K562 (cell line): ENCODE measurements at regions not wholly inside any gene's neighbourhood (a gene's known extent, or its start where the extent isn't known, plus 50 kb on each side); places are given as distances from the start of the nearest gene placed in this dataset.

Experiments used
- CREB1 ChIP-seq, 2 experiments: sonication (generic) in 1 of 2; formaldehyde crosslinking in 1 of 2; IDR thresholded peaks; 2 replicates each; pipeline versions ENCODE4 v1.6.1 to v1.8.0; 2012 to 2022; ENCODE audit warnings: inconsistent platforms in 1 of 2, mild to moderate bottlenecking in 1 of 2, missing genetic modification reagents in 1 of 2, moderate library complexity in 1 of 2
- EZH2 ChIP-seq: IDR thresholded peaks from 2 replicates; pipeline ENCODE4 v1.6.1; 2012; ENCODE audit warnings: low read depth, mild to moderate bottlenecking, inconsistent platforms, low read length, borderline replicate concordance
- GMEB1 ChIP-seq: fragments of 250-450 bp; sonication (Bioruptor Pico); IDR thresholded peaks from 2 replicates; pipeline ENCODE4 v1.4.0; 2020; ENCODE audit warnings: mild to moderate bottlenecking
- LCOR ChIP-seq: sonication (generic); formaldehyde crosslinking; IDR thresholded peaks from 2 replicates; pipeline ENCODE4 v1.8.0; 2022; ENCODE audit warnings: mild to moderate bottlenecking, missing genetic modification reagents
- POLR2AphosphoS5 ChIP-seq: IDR thresholded peaks from 2 replicates; pipeline ENCODE4 v1.6.1; 2011; ENCODE audit warnings: mild to moderate bottlenecking, low read depth, low read length, moderate library complexity; ENCODE audit not compliant: control insufficient read depth, insufficient read depth
- ZNF274 ChIP-seq: IDR thresholded peaks from 2 replicates; pipeline ENCODE4 v1.6.1; 2011; ENCODE audit warnings: low read depth, mild to moderate bottlenecking, low read length, moderate library complexity, borderline replicate concordance

- TF ChIP-seq LCOR (CRISPR knock-in tag): no peak
- no peak for TF ChIP-seq POLR2AphosphoS5
- no peak for TF ChIP-seq GMEB1 (CRISPR knock-in tag)
- no peak for TF ChIP-seq CREB1 (IDR thresholded peaks at IDR 0.05)
- TF ChIP-seq CREB1 (CRISPR knock-in tag; IDR thresholded peaks at IDR 0.05): no peak
- no peak for TF ChIP-seq EZH2
- no peak for TF ChIP-seq ZNF274
Measured at GRCh38 chr5:100469767-100470166, 65.4 kb upstream of the FAM174A start.
